ENCODE measurements at regions not wholly inside any gene's neighbourhood (a gene's known extent, or its start where the extent isn't known, plus 50 kb on each side); places are given as distances from the start of the nearest gene placed in this dataset.

DNA sequence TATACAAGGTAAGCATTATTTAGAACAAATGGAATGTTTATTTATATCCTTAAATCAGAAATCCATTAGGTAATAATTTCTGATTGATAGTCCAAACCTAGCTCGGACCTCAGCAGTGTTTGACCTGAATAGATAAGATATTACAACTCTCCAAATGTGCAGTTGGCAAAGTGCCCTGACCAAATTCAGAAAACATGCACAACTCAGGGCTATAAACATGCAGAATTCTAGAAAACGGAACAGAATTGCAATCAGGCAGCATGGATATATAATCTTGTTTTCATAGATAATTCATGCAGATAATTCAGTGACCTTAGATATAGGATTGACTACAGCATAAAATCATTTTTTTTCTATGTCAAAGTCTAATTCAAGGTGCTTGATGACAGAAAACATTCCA, 626.6 kb upstream of the CITED2 start:
- TF ChIP-seq, protein P1, sequence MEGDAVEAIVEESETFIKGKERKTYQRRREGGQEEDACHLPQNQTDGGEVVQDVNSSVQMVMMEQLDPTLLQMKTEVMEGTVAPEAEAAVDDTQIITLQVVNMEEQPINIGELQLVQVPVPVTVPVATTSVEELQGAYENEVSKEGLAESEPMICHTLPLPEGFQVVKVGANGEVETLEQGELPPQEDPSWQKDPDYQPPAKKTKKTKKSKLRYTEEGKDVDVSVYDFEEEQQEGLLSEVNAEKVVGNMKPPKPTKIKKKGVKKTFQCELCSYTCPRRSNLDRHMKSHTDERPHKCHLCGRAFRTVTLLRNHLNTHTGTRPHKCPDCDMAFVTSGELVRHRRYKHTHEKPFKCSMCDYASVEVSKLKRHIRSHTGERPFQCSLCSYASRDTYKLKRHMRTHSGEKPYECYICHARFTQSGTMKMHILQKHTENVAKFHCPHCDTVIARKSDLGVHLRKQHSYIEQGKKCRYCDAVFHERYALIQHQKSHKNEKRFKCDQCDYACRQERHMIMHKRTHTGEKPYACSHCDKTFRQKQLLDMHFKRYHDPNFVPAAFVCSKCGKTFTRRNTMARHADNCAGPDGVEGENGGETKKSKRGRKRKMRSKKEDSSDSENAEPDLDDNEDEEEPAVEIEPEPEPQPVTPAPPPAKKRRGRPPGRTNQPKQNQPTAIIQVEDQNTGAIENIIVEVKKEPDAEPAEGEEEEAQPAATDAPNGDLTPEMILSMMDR (conservative IDR thresholded peaks at IDR 0.05 in 1 of 2, IDR thresholded peaks at IDR 0.05 in 1 of 2; ENCODE audit: extremely low read depth in 1 of 2, insufficient read depth in 1 of 2, low read depth in 1 of 2, low read length in 2 of 2) = no peak
- no peak for TF ChIP-seq EZH2 (IDR thresholded peaks at IDR 0.05; ENCODE audit: borderline replicate concordance, low read length)

All from mammary epithelial cell (primary cell).